IPS-18a (cell line): ENCODE measurements at regions not wholly inside any gene's neighbourhood (a gene's known extent, or its start where the extent isn't known, plus 50 kb on each side); places are given as distances from the start of the nearest gene placed in this dataset.
"Not testable (repeated sequence)": the region's sequence is repeated elsewhere in the genome, so short reads cannot be mapped to it uniquely, and the experiment has no call there.

Experiments used
- H3K27ac ChIP-seq: one replicate; pipeline ENCODE4 v1.5.1; 2013; ENCODE audit warnings: low read length
- H3K27me3 ChIP-seq: one replicate; pipeline ENCODE4 v1.6.1; 2013; ENCODE audit warnings: mild to moderate bottlenecking, low read length; ENCODE audit not compliant: control insufficient read depth, insufficient read depth
- H3K36me3 ChIP-seq: one replicate; pipeline ENCODE4 v1.6.1; 2013; ENCODE audit warnings: low read depth, low read length; ENCODE audit not compliant: control insufficient read depth
- H3K4me1 ChIP-seq: one replicate; pipeline ENCODE4 v1.6.1; 2013; ENCODE audit warnings: low read depth, low read length; ENCODE audit not compliant: control insufficient read depth
- H3K4me3 ChIP-seq: one replicate; pipeline ENCODE4 v1.5.1; 2013; ENCODE audit warnings: low read length
- H3K9ac ChIP-seq: one replicate; pipeline ENCODE4 v1.6.1; 2013; ENCODE audit warnings: mild to moderate bottlenecking, low read length, moderate library complexity
- H3K9me3 ChIP-seq: one replicate; pipeline ENCODE4 v1.6.1; 2013; ENCODE audit warnings: low read depth, low read length; ENCODE audit not compliant: control insufficient read depth

DNA sequence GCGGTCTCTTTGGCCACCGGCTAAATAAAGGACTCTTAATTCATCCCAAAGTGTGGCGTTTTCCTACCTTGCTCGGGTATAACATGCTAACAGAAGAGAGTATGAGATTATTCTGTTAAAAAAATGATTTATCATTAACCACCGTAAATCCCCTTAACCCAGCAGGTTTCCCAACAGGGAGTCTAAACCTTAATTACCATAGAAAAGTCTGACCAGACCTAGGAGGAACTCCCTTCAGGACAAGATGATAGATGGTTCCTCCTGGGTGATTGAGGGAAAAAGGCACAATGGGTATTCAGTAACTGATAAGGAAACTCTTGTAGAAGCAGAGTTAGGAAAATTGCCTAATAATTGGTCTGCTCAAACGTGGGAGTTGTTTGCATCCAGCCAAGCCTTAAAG lies 193.7 kb downstream of the ZNF737 start:
- H3K4me3 ChIP-seq = peak overlapping the region; percentile 13
- H3K9ac ChIP-seq = no peak overlapping the region
- peaks cover 8% of the 10 kb centered on the region for H3K4me1 ChIP-seq
- H3K27me3 ChIP-seq = peaks cover 40% of the 10 kb centered on the region
- H3K9me3 ChIP-seq = peaks cover 39% of the 10 kb centered on the region
- H3K27ac ChIP-seq = no peak overlapping the region
- no peaks in the 10 kb centered on the region for H3K36me3 ChIP-seq

DNA sequence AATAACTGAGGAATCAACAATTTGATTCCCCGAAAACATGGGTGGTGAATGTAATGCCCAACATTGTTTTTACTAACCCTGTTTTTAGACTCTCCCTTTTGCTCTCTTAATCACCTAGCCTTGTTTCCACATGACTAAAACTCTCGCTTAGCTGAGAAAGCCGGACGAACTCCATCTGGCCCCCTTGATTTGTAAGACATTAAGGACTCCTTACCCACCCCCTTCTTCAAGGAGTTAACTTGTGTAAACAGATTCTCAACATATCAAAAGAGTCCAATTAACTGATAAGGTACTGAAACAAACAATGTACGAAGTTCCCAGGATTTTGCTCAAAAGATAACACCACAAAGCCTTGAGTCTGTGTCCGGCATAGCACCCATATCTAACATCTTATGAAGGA lies 194.3 kb downstream of the ZNF737 start:
- H3K9me3 ChIP-seq = peaks cover 37% of the 10 kb centered on the region
- not testable (repeated sequence) for H3K4me1 ChIP-seq, H3K4me3 ChIP-seq, H3K27ac ChIP-seq, H3K36me3 ChIP-seq, H3K9ac ChIP-seq
- peaks cover 47% of the 10 kb centered on the region for H3K27me3 ChIP-seq

DNA sequence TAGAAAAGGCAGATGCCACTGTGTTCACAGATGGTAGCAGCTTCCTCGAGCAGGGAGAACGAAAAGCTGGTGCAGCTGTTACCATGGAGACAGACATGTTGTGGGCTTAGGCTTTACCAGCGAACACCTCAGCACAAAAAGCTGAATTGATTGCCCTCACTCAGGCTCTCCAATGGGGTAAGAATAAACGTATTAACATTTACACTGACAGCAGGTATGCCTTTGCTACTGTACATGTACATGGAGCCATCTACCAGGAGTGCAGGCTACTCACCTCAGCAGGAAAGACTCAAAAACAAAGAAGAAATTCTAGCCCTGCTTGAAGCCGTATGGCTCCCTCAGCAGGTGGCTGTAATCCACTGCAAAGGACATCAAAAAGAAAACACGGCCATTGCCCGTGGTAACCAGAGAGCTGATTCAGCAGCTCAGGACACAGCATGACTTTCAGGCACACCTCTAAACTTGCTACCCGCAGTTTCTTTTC lies 197.7 kb downstream of the ZNF737 start:
- H3K36me3 ChIP-seq = no peaks in the 10 kb centered on the region
- peaks cover 8% of the 10 kb centered on the region for H3K4me1 ChIP-seq
- H3K27me3 ChIP-seq = peaks cover 50% of the 10 kb centered on the region
- H3K9ac ChIP-seq = no peak overlapping the region
- H3K9me3 ChIP-seq = peaks cover 19% of the 10 kb centered on the region
- no peak overlapping the region for H3K27ac ChIP-seq
- no peak overlapping the region for H3K4me3 ChIP-seq

DNA sequence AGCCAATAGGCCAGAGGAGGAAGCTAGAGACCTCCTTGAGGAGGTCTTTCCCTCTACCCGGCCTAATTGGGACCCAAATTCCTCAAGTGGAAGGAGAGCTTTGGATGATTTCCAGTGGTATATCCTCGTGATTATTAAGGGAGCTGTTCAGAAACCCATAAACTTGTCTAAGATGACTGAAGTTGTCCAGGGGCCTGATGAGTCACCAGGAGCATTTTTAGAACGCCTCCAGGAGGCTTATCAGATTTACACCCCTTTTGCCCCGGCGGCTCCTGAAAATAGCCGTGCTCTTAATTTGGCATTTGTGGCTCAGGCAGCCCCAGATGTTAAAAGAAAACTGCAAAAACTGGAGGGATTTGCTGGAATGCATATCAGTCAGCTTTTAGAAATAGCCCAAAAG lies 198.1 kb downstream of the ZNF486 start:
- H3K9ac ChIP-seq = no peak overlapping the region
- peaks cover 37% of the 10 kb centered on the region for H3K27me3 ChIP-seq

DNA sequence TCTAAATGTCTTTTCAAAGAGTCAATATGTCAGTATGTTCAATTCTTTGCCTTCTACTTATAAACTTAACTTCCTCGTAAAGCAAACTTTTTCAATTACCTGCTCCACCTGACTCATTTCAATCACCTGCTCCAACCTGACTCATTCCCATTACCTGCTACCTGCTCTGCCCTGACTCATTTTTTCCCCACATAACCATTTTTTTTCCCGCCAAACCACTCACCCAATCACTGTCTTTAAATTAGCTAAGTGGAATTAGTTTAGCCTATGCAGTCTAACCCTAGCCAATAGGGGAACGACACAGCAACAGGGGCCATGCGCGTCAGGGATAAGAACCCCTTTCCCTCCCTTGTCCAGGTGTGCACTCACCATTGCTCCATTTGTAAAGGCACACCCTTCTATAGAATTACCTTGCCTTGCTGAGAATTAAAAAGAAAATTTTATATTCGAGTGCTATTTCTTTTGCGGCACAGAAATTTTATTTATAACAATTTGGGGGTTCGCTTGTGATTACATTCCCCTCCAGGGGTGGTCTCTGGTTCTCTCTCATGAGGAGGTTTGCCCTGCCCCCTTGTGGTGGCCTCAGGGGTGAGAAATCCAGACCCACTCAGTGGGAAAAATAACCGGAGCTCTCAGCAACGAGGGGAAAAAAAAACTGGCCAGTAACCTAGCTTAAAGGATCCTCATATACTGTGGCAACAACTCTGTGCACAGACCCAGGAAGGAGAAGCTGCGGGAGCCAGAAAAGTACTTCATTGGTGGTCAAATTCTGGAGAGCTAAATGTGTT lies 193.1 kb downstream of the ZNF486 start:
- Histone ChIP-seq H3K4me1 (peaks cover 6% of the 10 kb centered on the region), H3K9ac (no peak overlapping the region), H3K9me3 (peaks cover 9% of the 10 kb centered on the region), H3K4me3 (peak overlapping the region; percentile 9), H3K27me3 (peaks cover 9% of the 10 kb centered on the region), H3K36me3 (no peaks in the 10 kb centered on the region), H3K27ac (no peak overlapping the region)

More for the DNA sequence above, 198.1 kb downstream of the ZNF486 start:
- peaks cover 6% of the 10 kb centered on the region for H3K4me1 ChIP-seq
- H3K9me3 ChIP-seq = peaks cover 13% of the 10 kb centered on the region
- no peak overlapping the region for H3K4me3 ChIP-seq
- no peaks in the 10 kb centered on the region for H3K36me3 ChIP-seq
- H3K27ac ChIP-seq = no peak overlapping the region

DNA sequence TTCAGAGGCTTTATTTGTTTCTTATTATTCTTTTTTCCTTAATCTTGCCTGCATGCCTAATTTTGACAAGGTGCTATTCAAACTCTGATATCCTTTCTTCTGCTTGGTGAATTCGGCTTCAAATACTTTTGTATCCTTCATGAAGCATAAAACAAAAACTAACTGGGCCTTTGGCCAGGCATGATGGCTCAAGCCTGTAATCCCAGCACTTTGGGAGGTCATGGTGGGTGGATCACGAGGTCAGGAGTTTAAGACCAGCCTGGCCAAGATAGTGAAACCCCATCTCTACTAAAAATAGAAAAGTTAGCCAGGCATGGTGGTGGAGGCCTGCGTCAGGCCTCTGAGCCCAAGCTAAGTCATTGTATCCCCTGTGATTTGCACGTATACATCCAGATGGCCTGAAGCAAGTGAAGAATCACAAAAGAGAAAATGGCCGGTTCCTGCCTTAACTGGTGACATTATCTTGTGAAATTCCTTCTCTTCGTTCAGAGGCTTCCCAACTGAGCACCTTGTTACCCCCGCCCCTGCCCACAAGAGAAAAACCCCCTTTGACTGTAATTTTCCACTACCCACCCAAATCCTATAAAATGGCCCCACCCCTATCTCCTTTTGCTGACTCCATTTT lies 191.9 kb downstream of the ZNF486 start:
- H3K36me3 ChIP-seq, H3K27me3 ChIP-seq, H3K9me3 ChIP-seq, H3K4me3 ChIP-seq, H3K27ac ChIP-seq, H3K4me1 ChIP-seq, H3K9ac ChIP-seq: not testable (repeated sequence)

DNA sequence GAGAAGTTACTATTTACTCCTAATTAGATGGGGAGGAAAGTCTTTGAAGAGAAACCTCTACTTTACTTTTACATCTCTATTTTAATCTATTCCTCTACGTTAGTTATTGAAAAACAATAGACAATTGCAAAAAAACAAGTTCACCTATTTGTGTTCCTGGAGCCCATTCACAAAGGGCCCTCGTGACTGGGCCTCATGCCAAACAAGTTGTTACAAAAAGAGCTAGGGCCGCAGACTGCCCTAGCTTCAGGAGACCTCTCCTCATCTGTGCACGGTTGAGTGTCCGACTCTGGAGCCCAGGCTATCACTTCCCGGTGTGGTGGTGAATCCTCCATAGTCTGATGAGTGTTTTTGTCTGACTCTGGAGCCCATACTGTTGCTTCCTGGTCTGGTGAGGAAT lies 190.9 kb downstream of the ZNF486 start:
- H3K36me3 ChIP-seq = no peaks in the 10 kb centered on the region
- no peak overlapping the region for H3K27ac ChIP-seq
- no peak overlapping the region for H3K4me3 ChIP-seq
- no peak overlapping the region for H3K9ac ChIP-seq
- H3K9me3 ChIP-seq = peaks cover 9% of the 10 kb centered on the region
- H3K4me1 ChIP-seq = peaks cover 6% of the 10 kb centered on the region
- peaks cover 9% of the 10 kb centered on the region for H3K27me3 ChIP-seq

DNA sequence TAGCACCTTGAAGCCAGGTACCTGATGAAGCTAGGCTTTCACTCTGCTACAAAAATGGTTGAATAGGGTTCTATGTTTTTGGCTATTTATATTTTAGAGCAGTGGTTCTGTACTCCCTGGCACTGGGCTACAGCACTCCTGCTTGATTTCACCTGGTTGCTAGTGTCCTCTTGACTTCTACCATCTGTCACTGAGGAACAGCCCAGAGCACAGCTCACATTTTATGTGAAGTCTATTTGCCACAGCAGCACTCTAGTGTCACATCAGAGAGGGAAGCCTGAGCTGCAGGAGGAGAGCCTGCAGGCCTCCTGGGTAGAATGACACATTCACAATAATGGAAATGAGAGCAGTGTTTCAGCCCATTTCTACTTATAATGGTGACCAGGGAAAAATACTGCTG lies 184.2 kb downstream of the ZNF486 start:
- Histone ChIP-seq H3K4me3 (no peak overlapping the region), H3K4me1 (no peaks in the 10 kb centered on the region), H3K36me3 (no peaks in the 10 kb centered on the region), H3K9me3 (peaks cover 5% of the 10 kb centered on the region), H3K27me3 (no peaks in the 10 kb centered on the region), H3K27ac (no peak overlapping the region), H3K9ac (no peak overlapping the region)

DNA sequence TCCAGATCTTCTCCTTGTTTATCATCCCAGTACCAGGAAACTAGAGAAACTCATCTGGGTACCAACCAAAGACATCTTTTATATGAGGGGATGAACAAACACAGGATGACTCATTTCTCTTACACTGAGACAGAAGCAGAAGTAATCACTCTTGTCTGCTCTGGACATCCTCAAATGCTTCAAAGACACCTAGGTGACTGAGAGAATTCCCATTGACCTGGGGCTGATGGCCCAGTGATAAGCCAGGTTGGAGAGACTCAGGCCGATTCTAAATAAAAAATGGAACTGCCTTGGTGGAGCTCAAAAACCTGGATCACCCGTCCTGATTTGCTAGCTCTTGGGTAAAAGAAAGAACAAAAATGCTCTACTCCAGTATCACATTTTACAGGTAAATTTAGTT lies 182.2 kb downstream of the ZNF486 start:
- Histone ChIP-seq H3K27ac (no peak overlapping the region), H3K9me3 (peaks cover 5% of the 10 kb centered on the region), H3K4me1 (no peaks in the 10 kb centered on the region), H3K9ac (no peak overlapping the region), H3K36me3 (no peaks in the 10 kb centered on the region), H3K4me3 (no peak overlapping the region), H3K27me3 (no peaks in the 10 kb centered on the region)

DNA sequence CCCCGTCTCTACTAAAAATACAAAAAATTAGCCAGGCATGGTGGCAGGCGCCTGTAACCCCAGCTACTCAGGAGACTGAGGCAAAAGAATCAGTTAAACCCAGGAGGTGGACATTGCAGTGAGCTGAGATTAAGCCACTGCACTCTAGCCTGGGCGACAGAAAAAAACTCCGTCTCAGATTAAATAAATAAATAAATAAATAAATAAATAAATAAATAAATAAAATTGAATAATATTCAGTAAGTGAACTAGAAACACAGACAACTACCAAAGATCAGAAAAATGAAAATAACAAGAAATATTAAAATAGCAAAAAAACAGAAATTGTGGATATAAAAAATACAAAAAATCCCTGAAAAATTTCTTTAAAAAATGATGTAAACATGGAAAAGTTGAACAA lies 172.4 kb downstream of the ZNF486 start:
- H3K27me3 ChIP-seq = no peaks in the 10 kb centered on the region
- no peaks in the 10 kb centered on the region for H3K4me1 ChIP-seq
- H3K27ac ChIP-seq = no peak overlapping the region
- no peak overlapping the region for H3K9ac ChIP-seq
- peaks cover 15% of the 10 kb centered on the region for H3K9me3 ChIP-seq
- no peak overlapping the region for H3K4me3 ChIP-seq
- H3K36me3 ChIP-seq = no peaks in the 10 kb centered on the region

DNA sequence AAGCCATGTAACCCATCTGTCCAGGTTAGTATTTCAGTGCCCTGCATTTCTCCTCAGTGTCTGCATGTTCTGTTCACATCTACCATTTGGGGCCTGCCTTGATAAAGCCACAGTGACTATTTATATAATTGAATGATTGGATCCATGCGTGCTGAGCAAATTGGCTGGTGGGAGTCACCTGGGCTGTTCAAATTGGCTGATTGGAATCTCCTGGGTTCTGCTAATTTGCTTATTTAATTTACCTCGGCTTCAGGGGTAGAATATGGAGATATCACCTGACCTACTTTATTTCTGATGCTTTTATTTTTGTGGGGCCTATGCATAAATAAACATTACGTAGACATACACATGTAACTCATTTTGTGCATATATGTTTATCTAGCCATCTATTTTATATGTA lies 167.7 kb downstream of the ZNF486 start:
- no peak overlapping the region for H3K9ac ChIP-seq
- H3K27ac ChIP-seq = no peak overlapping the region
- H3K36me3 ChIP-seq = no peaks in the 10 kb centered on the region
- H3K27me3 ChIP-seq = no peaks in the 10 kb centered on the region
- H3K4me1 ChIP-seq = no peaks in the 10 kb centered on the region
- H3K4me3 ChIP-seq = no peak overlapping the region
- H3K9me3 ChIP-seq = peaks cover 19% of the 10 kb centered on the region

DNA sequence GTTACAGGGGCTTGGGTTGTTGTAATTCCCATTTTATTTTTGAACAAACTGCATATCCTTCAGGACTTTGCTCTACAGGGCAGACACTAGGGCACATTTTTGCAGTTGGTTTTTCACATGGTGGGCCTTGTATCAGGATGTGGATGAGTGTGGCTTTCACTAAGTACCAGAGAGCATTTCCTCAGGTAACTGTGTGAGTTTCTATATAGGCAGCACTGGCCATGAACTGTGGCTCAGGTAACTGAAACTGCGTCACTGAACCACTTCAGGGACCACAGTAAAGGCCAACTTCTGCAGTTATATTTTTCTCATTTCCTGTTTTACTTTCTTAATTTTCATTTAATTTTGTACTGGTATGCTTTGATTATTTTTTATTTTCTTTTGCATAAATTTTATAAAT lies 166.5 kb downstream of the ZNF486 start:
- H3K36me3 ChIP-seq = no peaks in the 10 kb centered on the region
- no peaks in the 10 kb centered on the region for H3K27me3 ChIP-seq
- H3K27ac ChIP-seq = no peak overlapping the region
- H3K9me3 ChIP-seq = peaks cover 23% of the 10 kb centered on the region
- no peaks in the 10 kb centered on the region for H3K4me1 ChIP-seq
- no peak overlapping the region for H3K9ac ChIP-seq
- no peak overlapping the region for H3K4me3 ChIP-seq
